Adrenal gland (tissue), 9 donors: ENCODE measurements at regions not wholly inside any gene's neighbourhood (a gene's known extent, or its start where the extent isn't known, plus 50 kb on each side); places are given as distances from the start of the nearest gene placed in this dataset.

Experiments used
- DNase-seq, 7 donors: peaks; one replicate each; pipeline ENCODE4 v3.0.0-alpha.2; 2019 to 2020
- H3K27ac ChIP-seq, 5 donors: fragments of 200-600 bp; sonication (generic) in 4 of 5; 1 replicate in 3 of 5; 2 replicates in 2 of 5; pipeline versions ENCODE4 v1.5.1 to v1.8.0; 2016 to 2020; ENCODE audit warnings: mild to moderate bottlenecking in 1 of 5
- H3K27me3 ChIP-seq: fragments of 200-600 bp; 2 replicates; pipeline ENCODE4 v1.8.0; 2021
- H3K36me3 ChIP-seq, 2 donors: fragments of 200-600 bp; replicated peaks in 1 of 2; 1 replicate in 1 of 2; 2 replicates in 1 of 2; pipeline versions ENCODE4 v1.5.1 to v1.8.0; 2018 to 2022
- H3K4me1 ChIP-seq, 2 donors: fragments of 200-600 bp; replicated peaks in 1 of 2; 1 replicate in 1 of 2; 2 replicates in 1 of 2; pipeline versions ENCODE4 v1.5.1 to v1.8.0; 2018 to 2021
- H3K4me3 ChIP-seq, 4 donors: fragments of 200-600 bp; sonication (generic) in 3 of 4; one replicate each; pipeline ENCODE4 v1.5.1; 2016 to 2018
- H3K9me3 ChIP-seq, 3 donors: fragments of 200-600 bp; sonication (generic) in 1 of 3; replicated peaks in 1 of 3; 1 replicate in 2 of 3; 2 replicates in 1 of 3; pipeline versions ENCODE4 v1.5.1 to v1.8.0; 2016 to 2021
- POLR2A ChIP-seq, 2 donors: fragments of 450-650 bp; IDR thresholded peaks; one replicate each; pipeline ENCODE4 v1.6.1; 2017; ENCODE audit warnings: antibody characterized with exemption in 2 of 2, mild to moderate bottlenecking in 2 of 2, moderate library complexity in 1 of 2
- WGBS, 4 donors: extraction: QIAGEN DNeasy Blood & Tissue Kit in 2 of 4; methylation state at CpG; one replicate each; pipeline versions ENCODE4 v1.1.5 to v1.1.7; 2013 to 2017; 5-methylcytosine and 5-hydroxymethylcytosine counted together
- intact Hi-C, 2 donors: fragments of 100-400 bp; cut with DNase I; formaldehyde crosslinking; loops; one replicate each; pipeline versions ENCODE4 v1.14.1 to v1.15.0; 2022 to 2023
- TF ChIP-seq, protein P1 (sequence below), 6 experiments: fragments of 450-650 bp in 4 of 6; fragments of 200-600 bp in 2 of 6; sonication (generic) in 1 of 6; IDR thresholded peaks; 1 replicate in 5 of 6; 2 replicates in 1 of 6; pipeline versions ENCODE4 v1.5.1 to v1.8.0; 2016 to 2021; ENCODE audit warnings: antibody characterized with exemption in 6 of 6, mild to moderate bottlenecking in 2 of 6, moderate library complexity in 1 of 6
- donor health status: healthy with polysubstance abuse.
- donor health status: Bipolar disorder and iron deficiency.
- donor health status: DM: yes; HTN: yes; CAD: no.
- donor health status: DM: no; HTN: no; CAD: no.
- donor health status: DM: no; HTN: no; CAD: no.

GRCh38 chr6:95501032-95501904 is 76.1 kb upstream of the MANEA start:
- intact Hi-C loops: no loop called here
- 83 to 97% (median 95%) methylated on average over 4 of the region's 4 CpGs for WGBS, 4 donors
- H3K9me3 ChIP-seq: peaks cover 0 to 6% (median 0%) of the 10 kb centered on the region in 3 donors
- no peaks in the 10 kb centered on the region for H3K36me3 ChIP-seq
- no peaks in the 10 kb centered on the region for H3K27me3 ChIP-seq
- DNase-seq: no peak
- no peak overlapping the region for H3K4me3 ChIP-seq
- no peaks in the 10 kb centered on the region for H3K4me1 ChIP-seq
- no peak for TF ChIP-seq POLR2A (IDR thresholded peaks at IDR 0.05)
- TF ChIP-seq, protein P1, sequence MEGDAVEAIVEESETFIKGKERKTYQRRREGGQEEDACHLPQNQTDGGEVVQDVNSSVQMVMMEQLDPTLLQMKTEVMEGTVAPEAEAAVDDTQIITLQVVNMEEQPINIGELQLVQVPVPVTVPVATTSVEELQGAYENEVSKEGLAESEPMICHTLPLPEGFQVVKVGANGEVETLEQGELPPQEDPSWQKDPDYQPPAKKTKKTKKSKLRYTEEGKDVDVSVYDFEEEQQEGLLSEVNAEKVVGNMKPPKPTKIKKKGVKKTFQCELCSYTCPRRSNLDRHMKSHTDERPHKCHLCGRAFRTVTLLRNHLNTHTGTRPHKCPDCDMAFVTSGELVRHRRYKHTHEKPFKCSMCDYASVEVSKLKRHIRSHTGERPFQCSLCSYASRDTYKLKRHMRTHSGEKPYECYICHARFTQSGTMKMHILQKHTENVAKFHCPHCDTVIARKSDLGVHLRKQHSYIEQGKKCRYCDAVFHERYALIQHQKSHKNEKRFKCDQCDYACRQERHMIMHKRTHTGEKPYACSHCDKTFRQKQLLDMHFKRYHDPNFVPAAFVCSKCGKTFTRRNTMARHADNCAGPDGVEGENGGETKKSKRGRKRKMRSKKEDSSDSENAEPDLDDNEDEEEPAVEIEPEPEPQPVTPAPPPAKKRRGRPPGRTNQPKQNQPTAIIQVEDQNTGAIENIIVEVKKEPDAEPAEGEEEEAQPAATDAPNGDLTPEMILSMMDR (IDR thresholded peaks at IDR 0.05): no peak
- no peak overlapping the region for H3K27ac ChIP-seq

- no peaks in the 10 kb centered on the region for H3K36me3 ChIP-seq
- no peaks in the 10 kb centered on the region for H3K4me1 ChIP-seq
- no peaks in the 10 kb centered on the region for H3K27me3 ChIP-seq
- H3K27ac ChIP-seq: no peak overlapping the region
- intact Hi-C loops: no loop called here
- WGBS, 4 donors: 93 to 100% (median 98%) methylated on average over 1 of the region's 1 CpG
- H3K4me3 ChIP-seq: no peak overlapping the region
- H3K9me3 ChIP-seq: peaks cover 0 to 6% (median 0%) of the 10 kb centered on the region in 3 donors
- TF ChIP-seq, protein P1 (IDR thresholded peaks at IDR 0.05): no peak
- TF ChIP-seq POLR2A (IDR thresholded peaks at IDR 0.05): no peak
- no peak for DNase-seq
These were observed 73.8 kb upstream of the MANEA start for GRCh38 chr6:95503568-95503967.

- no peaks in the 10 kb centered on the region for H3K9me3 ChIP-seq
- TF ChIP-seq POLR2A (IDR thresholded peaks at IDR 0.05): no peak
- TF ChIP-seq, protein P1 (IDR thresholded peaks at IDR 0.05): no peak
- 34 to 45% (median 40%) methylated on average over 4 of the region's 4 CpGs for WGBS, 4 donors
- no peaks in the 10 kb centered on the region for H3K4me1 ChIP-seq
- no peak overlapping the region for H3K27ac ChIP-seq
- DNase-seq: no peak
- H3K4me3 ChIP-seq: no peak overlapping the region
- intact Hi-C loops: no loop called here
- H3K36me3 ChIP-seq: no peaks in the 10 kb centered on the region
- no peaks in the 10 kb centered on the region for H3K27me3 ChIP-seq
These were observed 65.9 kb upstream of the MANEA start for GRCh38 chr6:95511404-95511803.

GRCh38 chr6:95515975-95516374 is 61.4 kb upstream of the MANEA start:
- no peak for TF ChIP-seq POLR2A (IDR thresholded peaks at IDR 0.05)
- TF ChIP-seq, protein P1 (IDR thresholded peaks at IDR 0.05): no peak
- H3K9me3 ChIP-seq: no peaks in the 10 kb centered on the region
- intact Hi-C loops: no loop called here
- no peak for DNase-seq
- 71 to 82% (median 76%) methylated on average over 2 of the region's 2 CpGs for WGBS, 4 donors
- no peak overlapping the region for H3K27ac ChIP-seq
- H3K36me3 ChIP-seq: no peaks in the 10 kb centered on the region
- no peak overlapping the region for H3K4me3 ChIP-seq
- H3K27me3 ChIP-seq: no peaks in the 10 kb centered on the region
- no peaks in the 10 kb centered on the region for H3K4me1 ChIP-seq
